Spleen (tissue), 7 donors: ENCODE measurements at regions not wholly inside any gene's neighbourhood (a gene's known extent, or its start where the extent isn't known, plus 50 kb on each side); places are given as distances from the start of the nearest gene placed in this dataset.

Source experiments
- CTCF ChIP-seq, 11 experiments: fragments of 200-600 bp in 7 of 11; fragments of 450-650 bp in 4 of 11; sonication (generic) in 4 of 11; IDR thresholded peaks in 8 of 11; conservative IDR thresholded peaks in 3 of 11; 1 replicate in 7 of 11; 2 replicates in 4 of 11; pipeline versions ENCODE4 v1.4.0 to v1.8.0; 2016 to 2021; ENCODE audit warnings: antibody characterized with exemption in 11 of 11, inconsistent platforms in 4 of 11, mild to moderate bottlenecking in 1 of 11
- POLR2A ChIP-seq, 3 donors: fragments of 450-650 bp; IDR thresholded peaks; one replicate each; pipeline ENCODE4 v1.5.1; 2017; ENCODE audit warnings: antibody characterized with exemption in 3 of 3, mild to moderate bottlenecking in 1 of 3
- donor health status: DM: no; HTN: no; CAD: no; lungs with moderate emphysema.
- donor health status: DM: no; HTN: no; CAD: no.
- donor health status: DM: no; HTN: no; CAD: no.

GRCh38 chr6:148136586-148136985 lies 206.1 kb upstream of the SASH1 start:
- no peak for TF ChIP-seq CTCF (IDR thresholded peaks at IDR 0.05 in 8 of 11, conservative IDR thresholded peaks at IDR 0.05 in 3 of 11)
- TF ChIP-seq POLR2A (IDR thresholded peaks at IDR 0.05) = no peak
